SK-N-SH (cell line): ENCODE measurements at regions not wholly inside any gene's neighbourhood (a gene's known extent, or its start where the extent isn't known, plus 50 kb on each side); places are given as distances from the start of the nearest gene placed in this dataset.

Experiments
- CTCF ChIA-PET: fragments of 300-600, 350-600 bp; formaldehyde crosslinking; extraction: SDS; loops from one replicate; lab custom pipeline; 2021; lab: Yijun Ruan, JAX
- POLR2A ChIA-PET: fragments of 350-600 bp; sonication (Branson Sonifier 250); formaldehyde crosslinking; extraction: SDS; loops from one replicate; lab custom pipeline; 2020; ENCODE audit warnings: antibody characterized with exemption, inconsistent platforms; lab: Yijun Ruan, JAX
- DNase-seq: peaks from one replicate; pipeline ENCODE4 v3.0.0; 2012
- H2AFZ ChIP-seq: fragments of 200-600 bp; sonication (generic); 2 replicates; pipeline ENCODE4 v1.8.1; 2016; ENCODE audit warnings: antibody characterized with exemption, mild to moderate bottlenecking, low read depth
- H3F3A ChIP-seq: fragments of 200-600 bp; sonication (generic); replicated peaks from 2 replicates; pipeline ENCODE3; 2016; ENCODE audit warnings: antibody characterized with exemption, mild to moderate bottlenecking; ENCODE audit not compliant: insufficient read depth
- H3K27ac ChIP-seq, 2 experiments: fragments of 200-500 bp in 1 of 2; fragments of 200-600 bp in 1 of 2; sonication (Bioruptor generic) in 1 of 2; sonication (generic), shearing (Covaris generic) in 1 of 2; 2 replicates each; pipeline versions ENCODE4 v1.5.1 to v1.6.1; 2014 to 2016; ENCODE audit warnings: low read depth in 2 of 2, inconsistent platforms in 1 of 2, low read length in 1 of 2, mild to moderate bottlenecking in 1 of 2, mixed read lengths in 1 of 2
- H3K27me3 ChIP-seq: fragments of 200-600 bp; sonication (generic), shearing (Covaris generic); 2 replicates; pipeline ENCODE4 v1.6.1; 2016; ENCODE audit warnings: mixed run types; ENCODE audit not compliant: insufficient read depth
- H3K36me3 ChIP-seq, 2 experiments: fragments of 200-500 bp in 1 of 2; fragments of 200-600 bp in 1 of 2; sonication (Bioruptor generic) in 1 of 2; sonication (generic) in 1 of 2; replicated peaks in 1 of 2; 2 replicates each; pipeline versions ENCODE3 to v1.5.1; 2014 to 2016; ENCODE audit warnings: low read length in 1 of 2, mild to moderate bottlenecking in 1 of 2; ENCODE audit not compliant: insufficient read depth in 2 of 2, control insufficient read depth in 1 of 2
- H3K4me1 ChIP-seq, 2 experiments: fragments of 200-500 bp in 1 of 2; fragments of 200-600 bp in 1 of 2; sonication (Bioruptor generic) in 1 of 2; sonication (generic), shearing (Covaris generic) in 1 of 2; 2 replicates each; pipeline versions ENCODE4 v1.5.1 to v1.6.1; 2014 to 2016; ENCODE audit warnings: low read depth in 1 of 2, low read length in 1 of 2, mixed run types in 1 of 2; ENCODE audit not compliant: insufficient read depth in 2 of 2, control insufficient read depth in 1 of 2
- H3K4me2 ChIP-seq: fragments of 200-600 bp; sonication (generic), shearing (Covaris generic); 2 replicates; pipeline ENCODE4 v1.6.1; 2017; ENCODE audit warnings: mixed run types
- H3K4me3 ChIP-seq, 2 experiments: fragments of 200-500 bp in 1 of 2; fragments of 200-600 bp in 1 of 2; sonication (Bioruptor generic) in 1 of 2; sonication (generic), shearing (Covaris generic) in 1 of 2; 2 replicates each; pipeline versions ENCODE4 v1.5.1 to v1.8.1; 2014 to 2016; ENCODE audit warnings: low read depth in 2 of 2, inconsistent platforms in 1 of 2, low read length in 1 of 2, mild to moderate bottlenecking in 1 of 2, mixed read lengths in 1 of 2, moderate library complexity in 1 of 2
- H3K79me2 ChIP-seq: fragments of 200-600 bp; sonication (generic); 2 replicates; pipeline ENCODE4 v1.8.1; 2017; ENCODE audit warnings: mild to moderate bottlenecking; ENCODE audit not compliant: insufficient read depth
- H3K9ac ChIP-seq: fragments of 200-600 bp; sonication (generic); 2 replicates; pipeline ENCODE4 v1.6.1; 2017; ENCODE audit warnings: mixed run types
- H3K9me2 ChIP-seq: fragments of 200-600 bp; sonication (generic); 2 replicates; pipeline ENCODE4 v1.6.1; 2017; ENCODE audit warnings: mixed run types
- H3K9me3 ChIP-seq: fragments of 200-600 bp; sonication (generic); 2 replicates; pipeline ENCODE4 v1.6.1; 2017; ENCODE audit warnings: mixed run types, mild to moderate bottlenecking, moderate library complexity
- H4K20me1 ChIP-seq: fragments of 200-600 bp; sonication (generic); 2 replicates; pipeline ENCODE4 v1.6.1; 2017; ENCODE audit warnings: mild to moderate bottlenecking, mixed run types; ENCODE audit not compliant: insufficient read depth
- CHD2 ChIP-seq: fragments of 150-350 bp; IDR thresholded peaks from 2 replicates; pipeline ENCODE4 v1.6.1; 2018; ENCODE audit warnings: low read length; ENCODE audit not compliant: partially characterized antibody
- CTCF ChIP-seq: fragments of 200-600 bp; sonication (generic); IDR thresholded peaks from 2 replicates; pipeline ENCODE4 v1.6.1; 2017; ENCODE audit warnings: antibody characterized with exemption, mild to moderate bottlenecking, moderate library complexity
- EP300 ChIP-seq, 2 experiments: IDR thresholded peaks; 2 replicates each; pipeline versions ENCODE4 v1.4.0 to v1.6.1; 2012; ENCODE audit warnings: borderline replicate concordance in 1 of 2, low read depth in 1 of 2, low read length in 1 of 2
- FOSL2 ChIP-seq: IDR thresholded peaks from 2 replicates; pipeline ENCODE4 v1.4.0; 2012; ENCODE audit warnings: low read depth, mild to moderate bottlenecking, moderate library complexity, borderline replicate concordance
- FOXM1 ChIP-seq: IDR thresholded peaks from 2 replicates; pipeline ENCODE4 v1.4.0; 2012; ENCODE audit warnings: low read depth, mild to moderate bottlenecking
- MAX ChIP-seq: IDR thresholded peaks from 2 replicates; pipeline ENCODE4 v1.4.0; 2012; ENCODE audit warnings: low read depth
- NFIC ChIP-seq: IDR thresholded peaks from 2 replicates; pipeline ENCODE4 v1.4.0; 2012; ENCODE audit warnings: borderline replicate concordance
- RAD21 ChIP-seq: IDR thresholded peaks from 2 replicates; pipeline ENCODE4 v1.6.1; 2012; ENCODE audit warnings: mild to moderate bottlenecking, low read length
- REST ChIP-seq: IDR thresholded peaks from 2 replicates; pipeline ENCODE4 v1.6.1; 2012; ENCODE audit warnings: mild to moderate bottlenecking, low read depth, low read length, moderate library complexity
- TAF1 ChIP-seq: IDR thresholded peaks from 2 replicates; pipeline ENCODE4 v1.6.1; 2012; ENCODE audit warnings: low read depth, mild to moderate bottlenecking, low read length, moderate library complexity, borderline replicate concordance
- TEAD4 ChIP-seq: IDR thresholded peaks from 2 replicates; pipeline ENCODE4 v1.4.0; 2012; ENCODE audit warnings: mild to moderate bottlenecking, borderline replicate concordance; ENCODE audit not compliant: insufficient read depth
- USF1 ChIP-seq: IDR thresholded peaks from 2 replicates; pipeline ENCODE4 v1.4.0; 2012; ENCODE audit warnings: low read depth, borderline replicate concordance
- ZBTB33 ChIP-seq: IDR thresholded peaks from 2 replicates; pipeline ENCODE4 v1.4.0; 2012; ENCODE audit warnings: low read depth, borderline replicate concordance
- WGBS: methylation state at CpG from one replicate; pipeline ENCODE4 v1.1.6; 2017; ENCODE audit warnings: low lambda C conversion rate; 5-methylcytosine and 5-hydroxymethylcytosine counted together

GRCh38 chr4:176484301-176484984 lies 164.7 kb downstream of the SPCS3 start:
- TF ChIP-seq TEAD4 (no peak), ZBTB33 (no peak), TAF1 (no peak), RAD21 (no peak), EP300 (IDR thresholded peaks at IDR 0.05; ENCODE audit: borderline replicate concordance in 1 of 2, low read depth in 1 of 2, low read length in 1 of 2) (no peak), CHD2 (no peak), FOXM1 (no peak)
- Histone ChIP-seq H3K4me2 (no peak overlapping the region), H3K36me3 (no peaks in the 10 kb centered on the region), H2AFZ (no peak overlapping the region), H3K27ac (no peak overlapping the region), H3K79me2 (no peaks in the 10 kb centered on the region), H3F3A (no peaks in the 10 kb centered on the region), H3K27me3 (peaks cover 3% of the 10 kb centered on the region; the same call in 1 of the 2 replicates), H4K20me1 (no peaks in the 10 kb centered on the region), H3K9ac (no peak overlapping the region), H3K4me1 (no peaks in the 10 kb centered on the region), H3K9me3 (no peaks in the 10 kb centered on the region), H3K4me3 (no peak overlapping the region), H3K9me2 (no peaks in the 10 kb centered on the region)
- CTCF ChIA-PET: no interaction called here
- POLR2A ChIA-PET: no interaction called here
- DNase-seq: no peak
- WGBS: 12% methylated on average over 6 of the region's 7 CpGs

GRCh38 chr4:176489001-176489400 lies 169.2 kb downstream of the SPCS3 start:
- Histone ChIP-seq H3K9me3 (no peaks in the 10 kb centered on the region), H3K27me3 (no peaks in the 10 kb centered on the region; the same call in 1 of the 2 replicates), H2AFZ (no peak overlapping the region)
- POLR2A ChIA-PET: no interaction called here
- TF ChIP-seq USF1: no peak
- no peak for TF ChIP-seq REST
- TF ChIP-seq TAF1: no peak
- TF ChIP-seq CTCF: no peak
- TF ChIP-seq FOXM1: no peak
- TF ChIP-seq FOSL2: no peak
- no peak for TF ChIP-seq MAX
- TF ChIP-seq EP300 (IDR thresholded peaks at IDR 0.05; ENCODE audit: borderline replicate concordance in 1 of 2, low read depth in 1 of 2, low read length in 1 of 2): no peak
- no peak for TF ChIP-seq CHD2
- TF ChIP-seq NFIC: no peak
- TF ChIP-seq, all 33 proteins: peak for 0
- Histone ChIP-seq H3K9ac (no peak overlapping the region), H3K79me2 (no peaks in the 10 kb centered on the region), H4K20me1 (no peaks in the 10 kb centered on the region), H3F3A (no peaks in the 10 kb centered on the region), H3K4me2 (no peak overlapping the region), H3K36me3 (no peaks in the 10 kb centered on the region), H3K27ac (no peak overlapping the region), H3K4me3 (no peak overlapping the region), H3K9me2 (no peaks in the 10 kb centered on the region), H3K4me1 (no peaks in the 10 kb centered on the region)
- no peak for DNase-seq
- CTCF ChIA-PET: no interaction called here
- 8% methylated on average over 2 of the region's 2 CpGs for WGBS
